ENCODE measurements at regions not wholly inside any gene's neighbourhood (a gene's known extent, or its start where the extent isn't known, plus 50 kb on each side); places are given as distances from the start of the nearest gene placed in this dataset.

- TF ChIP-seq CTCF (IDR thresholded peaks at IDR 0.05): no peak
- no peak for TF ChIP-seq POLR2A (IDR thresholded peaks at IDR 0.05)
These were observed 1019.5 kb downstream of the TMEM182 start for GRCh38 chr2:103781313-103781712.
